DND-41 (cell line): ENCODE measurements at regions not wholly inside any gene's neighbourhood (a gene's known extent, or its start where the extent isn't known, plus 50 kb on each side); places are given as distances from the start of the nearest gene placed in this dataset.

Experiments used
- ATAC-seq: fragments of 200-7000 bp; cut with Tn5 transposase; 3 replicates; pipeline ENCODE4 v1.9.1; 2021; ENCODE audit warnings: low read depth; ENCODE audit not compliant: insufficient read depth
- DNase-seq: peaks from one replicate; pipeline ENCODE4 v3.0.0-alpha.2; 2020
- H2AFZ ChIP-seq: 2 replicates; pipeline ENCODE4 v1.6.0; 2012; ENCODE audit warnings: low read depth, low read length
- H3K27ac ChIP-seq: 2 replicates; pipeline ENCODE4 v1.5.1; 2012; ENCODE audit warnings: low read length, inconsistent platforms
- H3K27me3 ChIP-seq: fragments of 200-600 bp; sonication (generic); 2 replicates; pipeline ENCODE4 v1.6.0; 2012; ENCODE audit warnings: low read length, mild to moderate bottlenecking, inconsistent platforms; ENCODE audit not compliant: insufficient read depth, poor library complexity
- H3K36me3 ChIP-seq: 2 replicates; pipeline ENCODE4 v1.5.1; 2012; ENCODE audit warnings: low read length, inconsistent platforms; ENCODE audit not compliant: insufficient read depth
- H3K4me1 ChIP-seq: 2 replicates; pipeline ENCODE4 v1.5.1; 2012; ENCODE audit warnings: mild to moderate bottlenecking, low read length; ENCODE audit not compliant: insufficient read depth
- H3K4me2 ChIP-seq: 2 replicates; pipeline ENCODE4 v1.6.0; 2012; ENCODE audit warnings: mild to moderate bottlenecking, moderate library complexity, low read length, inconsistent platforms; ENCODE audit not compliant: insufficient read depth
- H3K4me3 ChIP-seq, 2 experiments: fragments of 200-600 bp in 1 of 2; shearing (Covaris generic) in 1 of 2; 2 replicates each; pipeline ENCODE4 v1.5.1; 2012 to 2016; ENCODE audit warnings: inconsistent platforms in 2 of 2, low read length in 2 of 2, mild to moderate bottlenecking in 2 of 2, low read depth in 1 of 2, moderate library complexity in 1 of 2
- H3K79me2 ChIP-seq: 2 replicates; pipeline ENCODE4 v1.6.0; 2012; ENCODE audit warnings: low read length, inconsistent platforms; ENCODE audit not compliant: insufficient read depth
- H3K9ac ChIP-seq: 2 replicates; pipeline ENCODE4 v1.6.0; 2012; ENCODE audit warnings: low read depth, mild to moderate bottlenecking, inconsistent platforms, low read length, moderate library complexity
- H3K9me3 ChIP-seq: 2 replicates; pipeline ENCODE4 v1.5.1; 2012; ENCODE audit warnings: low read length, moderate library complexity, mild to moderate bottlenecking, inconsistent platforms; ENCODE audit not compliant: insufficient read depth, severe bottlenecking
- H4K20me1 ChIP-seq: 2 replicates; pipeline ENCODE4 v1.6.0; 2012; ENCODE audit warnings: low read length; ENCODE audit not compliant: insufficient read depth
- EZH2 ChIP-seq: IDR thresholded peaks from 3 replicates; pipeline ENCODE4 v1.6.1; 2012; ENCODE audit warnings: borderline replicate concordance, low read depth, mild to moderate bottlenecking, moderate library complexity, low read length, inconsistent platforms; ENCODE audit not compliant: severe bottlenecking
- TF ChIP-seq, protein P1 (sequence below): IDR thresholded peaks from 2 replicates; pipeline ENCODE4 v1.5.1; 2012; ENCODE audit warnings: borderline replicate concordance, low read length, moderate library complexity, mild to moderate bottlenecking; ENCODE audit not compliant: poor library complexity, severe bottlenecking; ENCODE audit errors: extremely low read depth

DNA sequence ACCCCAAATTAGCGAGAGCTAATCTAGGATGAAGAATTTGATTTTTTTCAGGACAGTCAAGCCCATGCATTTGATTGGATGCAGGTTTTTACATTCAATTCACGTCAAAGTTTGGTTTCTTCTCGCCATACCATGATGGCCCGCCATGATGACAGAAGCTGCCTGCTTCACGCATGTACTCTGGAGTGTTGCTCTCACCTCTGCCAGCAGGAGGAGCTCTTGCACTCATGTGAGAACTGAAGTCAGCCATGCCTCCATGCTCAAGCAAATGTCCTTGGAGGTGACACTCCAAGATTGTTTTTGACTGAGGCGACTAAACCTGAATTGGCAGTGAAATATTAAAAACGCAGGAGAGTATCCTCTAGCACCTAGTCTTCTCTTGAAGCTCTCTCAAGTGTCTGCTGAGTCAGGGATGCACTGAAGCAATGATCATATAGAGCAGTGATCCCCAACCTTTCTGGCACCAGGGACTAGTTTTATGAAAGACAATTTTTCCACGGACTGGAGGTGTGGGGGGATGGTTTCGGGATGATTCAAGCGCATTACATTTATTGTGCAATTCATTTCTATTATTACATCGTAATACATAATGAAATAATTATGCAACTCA is 120.9 kb downstream of the SAMMSON start:
- TF ChIP-seq, protein P1, sequence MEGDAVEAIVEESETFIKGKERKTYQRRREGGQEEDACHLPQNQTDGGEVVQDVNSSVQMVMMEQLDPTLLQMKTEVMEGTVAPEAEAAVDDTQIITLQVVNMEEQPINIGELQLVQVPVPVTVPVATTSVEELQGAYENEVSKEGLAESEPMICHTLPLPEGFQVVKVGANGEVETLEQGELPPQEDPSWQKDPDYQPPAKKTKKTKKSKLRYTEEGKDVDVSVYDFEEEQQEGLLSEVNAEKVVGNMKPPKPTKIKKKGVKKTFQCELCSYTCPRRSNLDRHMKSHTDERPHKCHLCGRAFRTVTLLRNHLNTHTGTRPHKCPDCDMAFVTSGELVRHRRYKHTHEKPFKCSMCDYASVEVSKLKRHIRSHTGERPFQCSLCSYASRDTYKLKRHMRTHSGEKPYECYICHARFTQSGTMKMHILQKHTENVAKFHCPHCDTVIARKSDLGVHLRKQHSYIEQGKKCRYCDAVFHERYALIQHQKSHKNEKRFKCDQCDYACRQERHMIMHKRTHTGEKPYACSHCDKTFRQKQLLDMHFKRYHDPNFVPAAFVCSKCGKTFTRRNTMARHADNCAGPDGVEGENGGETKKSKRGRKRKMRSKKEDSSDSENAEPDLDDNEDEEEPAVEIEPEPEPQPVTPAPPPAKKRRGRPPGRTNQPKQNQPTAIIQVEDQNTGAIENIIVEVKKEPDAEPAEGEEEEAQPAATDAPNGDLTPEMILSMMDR, result peak; percentile 84
- TF ChIP-seq EZH2, result no peak

DNA sequence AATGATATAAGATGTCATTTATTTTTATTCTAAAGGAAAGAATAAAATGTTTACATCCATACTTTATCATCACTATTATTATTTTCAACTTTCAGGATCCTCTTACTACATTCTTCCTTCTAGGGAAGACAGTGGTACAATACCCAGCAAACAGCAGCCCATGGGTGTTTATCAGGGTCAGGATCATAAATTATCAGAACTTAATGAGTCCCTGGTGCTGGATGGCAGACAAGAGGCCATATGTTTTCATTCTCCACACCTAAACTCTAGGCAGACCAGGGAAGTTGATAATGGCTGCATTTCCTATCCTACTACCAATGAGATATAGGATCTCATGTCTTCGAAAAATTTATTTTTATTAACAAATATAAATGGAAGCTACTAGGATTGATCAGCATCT is 127.7 kb downstream of the SAMMSON start:
- H3K4me1 ChIP-seq, result no peaks in the 10 kb centered on the region
- no peaks in the 10 kb centered on the region for H3K36me3 ChIP-seq
- no peak overlapping the region for H3K4me3 ChIP-seq
- ATAC-seq, result no peak
- H3K9me3 ChIP-seq, result no peaks in the 10 kb centered on the region
- DNase-seq, result no peak
- no peaks in the 10 kb centered on the region for H3K27me3 ChIP-seq
- H3K79me2 ChIP-seq, result no peaks in the 10 kb centered on the region
- H3K9ac ChIP-seq, result no peak overlapping the region
- no peaks in the 10 kb centered on the region for H4K20me1 ChIP-seq
- H3K27ac ChIP-seq, result no peak overlapping the region
- TF ChIP-seq EZH2, result no peak
- TF ChIP-seq, protein P1, result no peak
- H3K4me2 ChIP-seq, result no peak overlapping the region
- H2AFZ ChIP-seq, result no peak overlapping the region

More for the DNA sequence above, 120.9 kb downstream of the SAMMSON start:
- ATAC-seq (peak; percentile 83), DNase-seq (peak; percentile 66)
- Histone ChIP-seq H2AFZ (no peak overlapping the region), H3K9me3 (no peaks in the 10 kb centered on the region), H4K20me1 (no peaks in the 10 kb centered on the region), H3K4me2 (no peak overlapping the region), H3K4me3 (no peak overlapping the region), H3K9ac (no peak overlapping the region), H3K4me1 (no peaks in the 10 kb centered on the region), H3K27me3 (peaks cover 2% of the 10 kb centered on the region), H3K27ac (no peak overlapping the region), H3K36me3 (no peaks in the 10 kb centered on the region), H3K79me2 (no peaks in the 10 kb centered on the region)

DNA sequence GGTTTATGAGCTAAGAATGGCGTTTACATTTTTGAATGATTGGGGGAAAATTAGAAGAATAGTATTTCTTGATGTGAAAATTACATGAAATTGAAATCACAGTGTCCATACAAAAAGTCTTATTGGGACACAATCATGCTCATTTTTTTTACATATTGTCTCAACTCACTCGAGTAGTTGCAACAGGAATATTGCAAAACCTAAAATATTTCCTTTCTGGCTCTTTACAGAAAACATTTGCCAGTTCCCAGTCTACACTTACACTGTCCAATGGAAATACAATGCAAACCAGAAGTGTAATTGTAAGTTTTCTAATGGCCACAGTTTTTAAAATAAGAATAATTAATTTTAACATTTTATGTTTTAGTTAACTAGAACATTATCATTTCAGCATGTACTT is 137.8 kb downstream of the SAMMSON start:
- TF ChIP-seq, protein P1, result no peak
- TF ChIP-seq EZH2, result no peak
- Histone ChIP-seq H3K4me3 (no peak overlapping the region), H3K9ac (no peak overlapping the region), H3K36me3 (no peaks in the 10 kb centered on the region), H3K79me2 (no peaks in the 10 kb centered on the region), H4K20me1 (no peaks in the 10 kb centered on the region), H3K9me3 (no peaks in the 10 kb centered on the region), H3K4me1 (no peaks in the 10 kb centered on the region), H3K27ac (no peak overlapping the region), H2AFZ (no peak overlapping the region), H3K4me2 (no peak overlapping the region), H3K27me3 (no peaks in the 10 kb centered on the region)
- ATAC-seq, result no peak
- no peak for DNase-seq
